H1 (cell line): ENCODE measurements at regions not wholly inside any gene's neighbourhood (a gene's known extent, or its start where the extent isn't known, plus 50 kb on each side); places are given as distances from the start of the nearest gene placed in this dataset.

Experiments used
- ASH2L ChIP-seq: fragments of 200-600, 300-600 bp; sonication (generic); IDR thresholded peaks from one replicate; pipeline ENCODE4 v1.7.1; 2017; ENCODE audit warnings: low read length
- BRCA1 ChIP-seq: IDR thresholded peaks from 2 replicates; pipeline ENCODE4 v1.6.1; 2012; ENCODE audit warnings: low read depth, low read length, improper control_type of control experiment
- CBX8 ChIP-seq: fragments of 300-800, 300-1000 bp; sonication (generic); IDR thresholded peaks from 2 replicates; pipeline ENCODE4 v1.7.1; 2016; ENCODE audit warnings: low read depth, low read length, borderline replicate concordance
- EP300 ChIP-seq, 2 experiments: IDR thresholded peaks; 1 replicate in 1 of 2; 2 replicates in 1 of 2; pipeline ENCODE4 v1.6.1; 2011 to 2012; ENCODE audit warnings: low read depth in 2 of 2, low read length in 2 of 2, mild to moderate bottlenecking in 2 of 2, borderline replicate concordance in 1 of 2, inconsistent platforms in 1 of 2, moderate library complexity in 1 of 2
- FOSL1 ChIP-seq: IDR thresholded peaks from 2 replicates; pipeline ENCODE4 v1.6.1; 2011; ENCODE audit warnings: mild to moderate bottlenecking, low read depth, low read length, moderate library complexity; ENCODE audit not compliant: insufficient read depth
- JUN ChIP-seq: IDR thresholded peaks from 2 replicates; pipeline ENCODE4 v1.6.1; 2011; ENCODE audit warnings: low read depth, mild to moderate bottlenecking, improper control_type of control experiment, low read length
- NANOG ChIP-seq: IDR thresholded peaks from 2 replicates; pipeline ENCODE4 v1.6.1; 2011; ENCODE audit warnings: low read length, low read depth, mild to moderate bottlenecking, inconsistent platforms; ENCODE audit not compliant: insufficient read depth, poor library complexity, severe bottlenecking
- POU5F1 ChIP-seq: IDR thresholded peaks from 2 replicates; pipeline ENCODE4 v1.6.1; 2011; ENCODE audit warnings: low read depth, mild to moderate bottlenecking, low read length, moderate library complexity
- RXRA ChIP-seq: IDR thresholded peaks from 2 replicates; pipeline ENCODE4 v1.6.1; 2011; ENCODE audit warnings: low read depth, mild to moderate bottlenecking, low read length, moderate library complexity; ENCODE audit not compliant: insufficient read depth
- SIRT6 ChIP-seq: IDR thresholded peaks from one replicate; pipeline ENCODE4 v1.7.1; 2012; ENCODE audit warnings: low read length, inconsistent platforms
- SP1 ChIP-seq: IDR thresholded peaks from 2 replicates; pipeline ENCODE4 v1.6.1; 2011; ENCODE audit warnings: low read depth, low read length
- TF ChIP-seq, protein P1 (sequence below): IDR thresholded peaks from 2 replicates; pipeline ENCODE4 v1.6.1; 2012; ENCODE audit warnings: low read length, inconsistent platforms
- TF ChIP-seq, protein P2 (sequence below), 3 experiments: IDR thresholded peaks; 1 replicate in 2 of 3; 2 replicates in 1 of 3; pipeline versions ENCODE4 v1.5.1 to v1.6.1; 2011; ENCODE audit warnings: low read length in 3 of 3, mild to moderate bottlenecking in 3 of 3, inconsistent platforms in 2 of 3, low read depth in 1 of 3, moderate library complexity in 1 of 3; ENCODE audit not compliant: insufficient read depth in 1 of 3; ENCODE audit errors: control extremely low read depth in 1 of 3

GRCh38 chr3:182139627-182140357, 428.1 kb downstream of the SOX2 start (continued):
- TF ChIP-seq, protein P1, sequence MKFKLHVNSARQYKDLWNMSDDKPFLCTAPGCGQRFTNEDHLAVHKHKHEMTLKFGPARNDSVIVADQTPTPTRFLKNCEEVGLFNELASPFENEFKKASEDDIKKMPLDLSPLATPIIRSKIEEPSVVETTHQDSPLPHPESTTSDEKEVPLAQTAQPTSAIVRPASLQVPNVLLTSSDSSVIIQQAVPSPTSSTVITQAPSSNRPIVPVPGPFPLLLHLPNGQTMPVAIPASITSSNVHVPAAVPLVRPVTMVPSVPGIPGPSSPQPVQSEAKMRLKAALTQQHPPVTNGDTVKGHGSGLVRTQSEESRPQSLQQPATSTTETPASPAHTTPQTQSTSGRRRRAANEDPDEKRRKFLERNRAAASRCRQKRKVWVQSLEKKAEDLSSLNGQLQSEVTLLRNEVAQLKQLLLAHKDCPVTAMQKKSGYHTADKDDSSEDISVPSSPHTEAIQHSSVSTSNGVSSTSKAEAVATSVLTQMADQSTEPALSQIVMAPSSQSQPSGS: peak; percentile 42; the same call in 1 of the 2 replicates
- TF ChIP-seq SP1 (peak; percentile 47; the same call in 1 of the 2 replicates), NANOG (peak; percentile 97), JUN (no peak), BRCA1 (no peak), RXRA (no peak), ASH2L (no peak), FOSL1 (no peak), EP300 (IDR thresholded peaks at IDR 0.05; ENCODE audit: borderline replicate concordance in 1 of 2, low read depth in 2 of 2, low read length in 2 of 2) (no peak; a peak in 1 of 3 replicates), CBX8 (no peak), POU5F1 (peak; percentile 72; the same call in 1 of the 2 replicates), SIRT6 (no peak)
- TF ChIP-seq, protein P2, sequence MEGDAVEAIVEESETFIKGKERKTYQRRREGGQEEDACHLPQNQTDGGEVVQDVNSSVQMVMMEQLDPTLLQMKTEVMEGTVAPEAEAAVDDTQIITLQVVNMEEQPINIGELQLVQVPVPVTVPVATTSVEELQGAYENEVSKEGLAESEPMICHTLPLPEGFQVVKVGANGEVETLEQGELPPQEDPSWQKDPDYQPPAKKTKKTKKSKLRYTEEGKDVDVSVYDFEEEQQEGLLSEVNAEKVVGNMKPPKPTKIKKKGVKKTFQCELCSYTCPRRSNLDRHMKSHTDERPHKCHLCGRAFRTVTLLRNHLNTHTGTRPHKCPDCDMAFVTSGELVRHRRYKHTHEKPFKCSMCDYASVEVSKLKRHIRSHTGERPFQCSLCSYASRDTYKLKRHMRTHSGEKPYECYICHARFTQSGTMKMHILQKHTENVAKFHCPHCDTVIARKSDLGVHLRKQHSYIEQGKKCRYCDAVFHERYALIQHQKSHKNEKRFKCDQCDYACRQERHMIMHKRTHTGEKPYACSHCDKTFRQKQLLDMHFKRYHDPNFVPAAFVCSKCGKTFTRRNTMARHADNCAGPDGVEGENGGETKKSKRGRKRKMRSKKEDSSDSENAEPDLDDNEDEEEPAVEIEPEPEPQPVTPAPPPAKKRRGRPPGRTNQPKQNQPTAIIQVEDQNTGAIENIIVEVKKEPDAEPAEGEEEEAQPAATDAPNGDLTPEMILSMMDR (IDR thresholded peaks at IDR 0.05; ENCODE audit: control extremely low read depth in 1 of 3, insufficient read depth in 1 of 3, low read depth in 1 of 3, low read length in 3 of 3): peak in 1 of 3 experiments; percentile 11; a peak in 1 of 4 replicates
